ENCODE measurements at regions not wholly inside any gene's neighbourhood (a gene's known extent, or its start where the extent isn't known, plus 50 kb on each side); places are given as distances from the start of the nearest gene placed in this dataset.

- TF ChIP-seq POLR2AphosphoS5 (IDR thresholded peaks at IDR 0.05; ENCODE audit: low read depth, low read length) (no peak), POLR2A (IDR thresholded peaks at IDR 0.05; ENCODE audit: low read depth, low read length) (no peak)
Measured at GRCh38 chr10:63765126-63765525, 243.9 kb downstream of the REEP3 start.

Data from GM12892 (cell line).